ENCODE measurements at regions not wholly inside any gene's neighbourhood (a gene's known extent, or its start where the extent isn't known, plus 50 kb on each side); places are given as distances from the start of the nearest gene placed in this dataset.
"Not testable (repeated sequence)": the region's sequence is repeated elsewhere in the genome, so short reads cannot be mapped to it uniquely, and the experiment has no call there.

GRCh38 chr18:60040971-60041370, 141.2 kb downstream of the PMAIP1 start:
- in situ Hi-C loops (cut with HindIII; ENCODE audit: low pct_ligation_motif_present, low pct_unique_long_range_greater_than_20kb, low sequenced_read_pairs): no loop called here
- no peak for DNase-seq

- in situ Hi-C loops (cut with HindIII; ENCODE audit: low pct_ligation_motif_present, low pct_unique_long_range_greater_than_20kb, low sequenced_read_pairs): no loop called here
- no peak for DNase-seq
Measured at GRCh38 chr18:60038731-60039130, 138.9 kb downstream of the PMAIP1 start.

- no peak for DNase-seq
- in situ Hi-C loops (cut with HindIII; ENCODE audit: low pct_ligation_motif_present, low pct_unique_long_range_greater_than_20kb, low sequenced_read_pairs): no loop called here
Measured at GRCh38 chr18:60027397-60027796, 127.6 kb downstream of the PMAIP1 start.

- in situ Hi-C loops (cut with HindIII; ENCODE audit: low pct_ligation_motif_present, low pct_unique_long_range_greater_than_20kb, low sequenced_read_pairs): no loop called here
- DNase-seq: no peak
Measured at GRCh38 chr18:60024857-60025256, 125.1 kb downstream of the PMAIP1 start.

GRCh38 chr18:60024345-60024744, 124.5 kb downstream of the PMAIP1 start:
- no peak for DNase-seq
- in situ Hi-C loops (cut with HindIII; ENCODE audit: low pct_ligation_motif_present, low pct_unique_long_range_greater_than_20kb, low sequenced_read_pairs): no loop called here

GRCh38 chr18:60022671-60023276, 123.0 kb downstream of the PMAIP1 start:
- DNase-seq: no peak
- in situ Hi-C loops (cut with HindIII; ENCODE audit: low pct_ligation_motif_present, low pct_unique_long_range_greater_than_20kb, low sequenced_read_pairs): no loop called here

GRCh38 chr18:60021556-60021955, 121.8 kb downstream of the PMAIP1 start:
- in situ Hi-C loops (cut with HindIII; ENCODE audit: low pct_ligation_motif_present, low pct_unique_long_range_greater_than_20kb, low sequenced_read_pairs): no loop called here
- DNase-seq: no peak

- DNase-seq: peak; percentile 19
- in situ Hi-C loops (cut with HindIII; ENCODE audit: low pct_ligation_motif_present, low pct_unique_long_range_greater_than_20kb, low sequenced_read_pairs): no loop called here
Measured at GRCh38 chr18:60020107-60020925, 120.5 kb downstream of the PMAIP1 start.

- DNase-seq: peak; percentile 79
- in situ Hi-C loops (cut with HindIII; ENCODE audit: low pct_ligation_motif_present, low pct_unique_long_range_greater_than_20kb, low sequenced_read_pairs): no loop called here
Measured at GRCh38 chr18:60019463-60019840, 119.7 kb downstream of the PMAIP1 start.

GRCh38 chr18:60018618-60019462, 119.0 kb downstream of the PMAIP1 start:
- DNase-seq: no peak
- in situ Hi-C loops (cut with HindIII; ENCODE audit: low pct_ligation_motif_present, low pct_unique_long_range_greater_than_20kb, low sequenced_read_pairs): no loop called here

- peak; percentile 25 for DNase-seq
Measured at GRCh38 chr18:60018134-60018533, 118.3 kb downstream of the PMAIP1 start.

GRCh38 chr18:60017371-60017770, 117.6 kb downstream of the PMAIP1 start:
- DNase-seq: no peak
- in situ Hi-C loops (cut with HindIII; ENCODE audit: low pct_ligation_motif_present, low pct_unique_long_range_greater_than_20kb, low sequenced_read_pairs): no loop called here

More at GRCh38 chr18:60018134-60018533, 118.3 kb downstream of the PMAIP1 start:
- in situ Hi-C loops (cut with HindIII; ENCODE audit: low pct_ligation_motif_present, low pct_unique_long_range_greater_than_20kb, low sequenced_read_pairs): not testable (repeated sequence)

GRCh38 chr18:60015826-60016225, 116.0 kb downstream of the PMAIP1 start:
- DNase-seq; in situ Hi-C loops (cut with HindIII; ENCODE audit: low pct_ligation_motif_present, low pct_unique_long_range_greater_than_20kb, low sequenced_read_pairs): not testable (repeated sequence)

GRCh38 chr18:60013148-60013547, 113.4 kb downstream of the PMAIP1 start:
- in situ Hi-C loops (cut with HindIII; ENCODE audit: low pct_ligation_motif_present, low pct_unique_long_range_greater_than_20kb, low sequenced_read_pairs); DNase-seq: not testable (repeated sequence)

- no peak for DNase-seq
- in situ Hi-C loops (cut with HindIII; ENCODE audit: low pct_ligation_motif_present, low pct_unique_long_range_greater_than_20kb, low sequenced_read_pairs): no loop called here
Measured at GRCh38 chr18:60010984-60011383, 111.2 kb downstream of the PMAIP1 start.

GRCh38 chr18:60010513-60010912, 110.7 kb downstream of the PMAIP1 start:
- in situ Hi-C loops (cut with HindIII; ENCODE audit: low pct_ligation_motif_present, low pct_unique_long_range_greater_than_20kb, low sequenced_read_pairs): no loop called here
- no peak for DNase-seq

- in situ Hi-C loops (cut with HindIII; ENCODE audit: low pct_ligation_motif_present, low pct_unique_long_range_greater_than_20kb, low sequenced_read_pairs): no loop called here
- no peak for DNase-seq
Measured at GRCh38 chr18:60007661-60008060, 107.9 kb downstream of the PMAIP1 start.

GRCh38 chr18:60003610-60004185, 103.9 kb downstream of the PMAIP1 start:
- no peak for DNase-seq
- in situ Hi-C loops (cut with HindIII; ENCODE audit: low pct_ligation_motif_present, low pct_unique_long_range_greater_than_20kb, low sequenced_read_pairs): no loop called here
